Loucy (cell line): ENCODE measurements at regions not wholly inside any gene's neighbourhood (a gene's known extent, or its start where the extent isn't known, plus 50 kb on each side); places are given as distances from the start of the nearest gene placed in this dataset.

Source experiments
- EZH2phosphoT487 ChIP-seq: fragments of 200-600 bp; IDR thresholded peaks from 2 replicates; pipeline ENCODE4 v1.6.1; 2018; ENCODE audit warnings: antibody characterized with exemption, mild to moderate bottlenecking, moderate library complexity, borderline replicate concordance
- TF ChIP-seq, protein P1 (sequence below): fragments of 200-600 bp; sonication (generic); conservative IDR thresholded peaks from 2 replicates; pipeline ENCODE4 v1.5.1; 2014; ENCODE audit warnings: mild to moderate bottlenecking, antibody characterized with exemption, low read length

GRCh38 chr4:99722006-99722405 lies 64.4 kb upstream of the C4orf54 start:
- TF ChIP-seq, protein P1, sequence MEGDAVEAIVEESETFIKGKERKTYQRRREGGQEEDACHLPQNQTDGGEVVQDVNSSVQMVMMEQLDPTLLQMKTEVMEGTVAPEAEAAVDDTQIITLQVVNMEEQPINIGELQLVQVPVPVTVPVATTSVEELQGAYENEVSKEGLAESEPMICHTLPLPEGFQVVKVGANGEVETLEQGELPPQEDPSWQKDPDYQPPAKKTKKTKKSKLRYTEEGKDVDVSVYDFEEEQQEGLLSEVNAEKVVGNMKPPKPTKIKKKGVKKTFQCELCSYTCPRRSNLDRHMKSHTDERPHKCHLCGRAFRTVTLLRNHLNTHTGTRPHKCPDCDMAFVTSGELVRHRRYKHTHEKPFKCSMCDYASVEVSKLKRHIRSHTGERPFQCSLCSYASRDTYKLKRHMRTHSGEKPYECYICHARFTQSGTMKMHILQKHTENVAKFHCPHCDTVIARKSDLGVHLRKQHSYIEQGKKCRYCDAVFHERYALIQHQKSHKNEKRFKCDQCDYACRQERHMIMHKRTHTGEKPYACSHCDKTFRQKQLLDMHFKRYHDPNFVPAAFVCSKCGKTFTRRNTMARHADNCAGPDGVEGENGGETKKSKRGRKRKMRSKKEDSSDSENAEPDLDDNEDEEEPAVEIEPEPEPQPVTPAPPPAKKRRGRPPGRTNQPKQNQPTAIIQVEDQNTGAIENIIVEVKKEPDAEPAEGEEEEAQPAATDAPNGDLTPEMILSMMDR, result no peak
- no peak for TF ChIP-seq EZH2phosphoT487
